GM19035 (cell line): ENCODE measurements at regions not wholly inside any gene's neighbourhood (a gene's known extent, or its start where the extent isn't known, plus 50 kb on each side); places are given as distances from the start of the nearest gene placed in this dataset.

Experiments used
- ATAC-seq: cut with Tn5 transposase; IDR thresholded peaks from one replicate; pipeline ENCODE4 v1.9.1; 2021; ENCODE audit not compliant: unreplicated experiment

GRCh38 chr14:54126947-54127346 is 170.3 kb upstream of the BMP4 start:
- no peak for ATAC-seq

GRCh38 chr14:54127526-54127925 is 170.9 kb upstream of the BMP4 start:
- ATAC-seq: no peak

DNA sequence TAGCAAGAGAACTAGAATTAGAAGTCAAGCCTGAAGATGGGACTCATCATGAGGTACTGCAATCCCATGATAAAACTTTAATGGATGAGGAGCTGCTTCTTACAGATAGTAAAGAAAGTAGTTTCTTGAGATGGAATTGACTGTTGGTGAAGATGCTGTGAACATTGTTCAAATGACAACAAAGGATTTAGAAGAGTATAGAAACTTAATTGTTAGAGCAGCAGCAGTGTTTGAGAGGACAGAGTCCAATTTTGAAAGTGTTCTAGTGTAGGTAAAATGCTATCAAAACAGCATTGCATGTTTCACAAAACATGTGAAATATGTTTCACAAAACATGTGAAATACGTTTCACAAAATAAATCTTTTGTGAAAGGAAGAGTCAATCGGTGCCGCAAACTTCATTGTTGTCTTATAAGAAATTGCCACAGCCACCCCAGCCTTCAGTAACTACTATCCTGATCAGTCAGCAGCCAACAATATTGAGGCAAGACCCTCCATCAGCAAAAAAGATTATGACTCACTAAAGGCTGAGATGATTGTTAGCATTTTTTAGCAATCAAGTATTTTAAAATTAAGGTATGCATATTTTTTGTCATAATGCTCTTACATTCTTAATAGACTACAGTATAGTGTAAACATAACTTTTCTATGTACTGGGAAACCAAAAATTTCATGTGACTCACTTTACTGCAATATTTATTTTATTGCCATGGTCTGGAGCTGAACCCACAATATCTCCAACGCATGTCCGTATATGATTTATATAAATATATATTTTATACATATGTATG is 173.4 kb upstream of the BMP4 start:
- no peak for ATAC-seq

- no peak for ATAC-seq
These were observed 175.9 kb upstream of the BMP4 start for GRCh38 chr14:54132496-54132895.

- no peak for ATAC-seq
These were observed 177.3 kb upstream of the BMP4 start for GRCh38 chr14:54133896-54134295.

- no peak for ATAC-seq
These were observed 179.2 kb upstream of the BMP4 start for GRCh38 chr14:54135804-54136280.

GRCh38 chr14:54136894-54137613 is 180.4 kb upstream of the BMP4 start:
- ATAC-seq: no peak

GRCh38 chr14:54137614-54137961 is 181.0 kb upstream of the BMP4 start:
- no peak for ATAC-seq

DNA sequence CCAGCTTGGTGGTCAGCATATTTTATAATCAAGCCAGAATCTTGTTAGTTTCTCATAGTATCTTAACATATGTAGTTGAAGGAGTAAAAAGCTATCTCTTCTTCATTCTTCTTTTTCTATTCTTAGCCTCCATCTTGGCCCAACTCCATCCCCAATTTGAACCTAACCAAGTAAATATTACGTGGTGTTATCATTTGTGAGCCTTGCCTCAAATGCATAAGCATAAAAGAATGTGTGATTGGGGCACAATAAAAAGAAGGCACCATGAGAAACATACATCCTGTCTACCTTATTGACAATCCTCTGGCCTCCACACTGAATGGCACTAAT is 181.4 kb upstream of the BMP4 start:
- ATAC-seq: no peak

GRCh38 chr14:54138354-54139038 is 181.9 kb upstream of the BMP4 start:
- ATAC-seq: no peak

- ATAC-seq: no peak
These were observed 183.9 kb upstream of the BMP4 start for GRCh38 chr14:54140551-54140950.

DNA sequence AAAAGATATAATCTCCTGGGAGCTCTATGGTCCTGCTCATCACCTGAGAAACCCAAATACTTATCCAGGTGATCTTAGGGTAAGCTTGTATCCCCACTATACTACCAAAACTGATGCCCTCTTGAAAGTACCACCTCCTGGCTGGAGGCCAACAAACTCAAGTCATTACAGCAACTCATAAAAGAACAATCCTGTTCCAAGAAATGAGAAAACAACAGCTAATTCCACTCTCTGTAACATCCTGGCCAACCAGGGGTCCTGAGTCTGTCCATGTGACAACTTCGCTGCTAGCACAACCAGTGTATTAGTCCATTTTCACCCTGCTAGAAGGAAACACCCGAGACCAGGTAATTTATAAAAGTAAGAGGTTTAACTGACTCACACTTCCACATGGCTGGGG is 190.0 kb upstream of the BMP4 start:
- no peak for ATAC-seq

DNA sequence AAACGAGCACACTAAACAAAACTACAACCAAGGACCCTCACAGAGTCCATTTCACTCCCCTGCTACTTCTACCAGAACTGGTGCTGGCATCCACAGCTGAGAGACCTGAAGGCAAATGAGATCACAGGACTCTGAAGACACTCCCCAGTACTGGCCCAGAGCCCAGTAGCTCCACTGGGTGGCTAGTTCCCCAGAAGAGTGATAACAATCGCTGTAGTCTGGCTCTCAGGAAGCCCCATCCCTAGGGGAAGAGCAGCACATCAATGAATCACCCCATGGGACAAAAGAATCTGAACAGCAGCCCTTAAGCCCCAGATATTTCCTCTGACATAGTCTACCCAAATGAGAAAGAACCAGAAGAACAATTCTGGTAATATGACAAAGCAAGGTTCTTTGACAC is 190.7 kb upstream of the BMP4 start:
- ATAC-seq: no peak

- no peak for ATAC-seq
These were observed 191.1 kb upstream of the BMP4 start for GRCh38 chr14:54147758-54148157.

DNA sequence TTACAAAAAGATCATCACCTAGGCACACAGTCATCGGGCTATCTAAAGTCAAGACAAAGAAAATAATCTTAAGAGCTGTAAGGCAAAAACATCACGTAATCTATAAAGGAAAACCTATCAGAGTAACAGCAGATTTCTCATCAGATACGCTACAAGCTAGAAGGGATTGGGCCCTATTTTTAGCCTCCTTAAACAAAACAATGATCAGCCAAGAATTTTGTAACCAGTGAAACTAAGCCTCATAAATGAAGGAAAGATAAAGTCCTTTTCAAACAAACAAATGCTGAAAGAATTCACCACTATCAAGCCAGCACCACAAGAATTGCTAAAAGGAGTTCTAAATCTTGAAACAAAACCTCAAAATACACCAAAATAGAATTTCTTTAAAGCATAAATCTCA is 191.6 kb upstream of the BMP4 start:
- ATAC-seq: no peak

GRCh38 chr14:54152351-54152750 is 195.7 kb upstream of the BMP4 start:
- no peak for ATAC-seq

DNA sequence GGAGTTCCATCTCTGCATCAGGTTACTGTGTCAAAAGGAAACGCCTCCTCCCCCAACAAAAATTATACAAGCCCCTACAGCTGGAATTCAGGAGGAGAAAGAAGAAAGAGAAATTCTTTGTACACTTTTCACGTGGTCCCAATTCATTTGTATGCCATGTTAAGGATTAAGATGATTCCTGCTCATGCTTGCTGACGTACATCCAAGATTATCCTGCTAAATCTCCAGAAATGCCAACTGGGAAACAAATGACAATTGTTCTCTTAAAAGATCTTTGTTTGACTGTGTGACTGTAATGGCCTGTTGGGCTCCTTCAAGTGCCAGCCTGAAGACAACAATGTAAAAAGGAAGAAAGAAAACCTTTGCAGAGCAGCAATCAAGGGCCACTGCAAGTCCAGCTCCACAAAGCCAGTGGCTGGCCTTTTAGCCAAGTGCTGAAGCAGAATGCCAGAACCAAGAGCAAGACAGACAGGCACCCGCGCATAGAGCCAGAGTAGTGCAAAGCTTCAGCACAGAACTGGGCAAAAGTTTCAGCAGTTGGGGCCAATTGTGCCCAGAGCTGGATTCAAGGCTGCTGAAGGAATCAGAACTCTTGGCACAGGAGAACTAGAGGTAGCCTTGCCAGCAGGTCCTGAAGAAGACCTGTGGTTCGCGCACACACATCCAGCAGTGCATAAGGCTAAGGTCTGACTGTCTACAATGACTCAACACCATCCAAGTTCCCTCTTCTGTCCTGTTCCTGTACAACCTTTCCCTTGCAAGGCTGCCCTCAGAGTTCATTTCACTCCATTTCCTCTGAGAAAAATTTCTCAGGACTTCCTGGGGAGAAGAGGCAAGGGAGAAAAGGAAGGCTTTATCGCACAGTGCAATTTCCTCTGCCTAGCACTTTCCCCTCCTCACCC is 209.7 kb upstream of the BMP4 start:
- no peak for ATAC-seq

- ATAC-seq: no peak
These were observed 211.9 kb upstream of the BMP4 start for GRCh38 chr14:54168489-54168888.

GRCh38 chr14:54169254-54169924 is 212.8 kb upstream of the BMP4 start:
- ATAC-seq: no peak

- no peak for ATAC-seq
These were observed 213.7 kb upstream of the BMP4 start for GRCh38 chr14:54170301-54170700.

DNA sequence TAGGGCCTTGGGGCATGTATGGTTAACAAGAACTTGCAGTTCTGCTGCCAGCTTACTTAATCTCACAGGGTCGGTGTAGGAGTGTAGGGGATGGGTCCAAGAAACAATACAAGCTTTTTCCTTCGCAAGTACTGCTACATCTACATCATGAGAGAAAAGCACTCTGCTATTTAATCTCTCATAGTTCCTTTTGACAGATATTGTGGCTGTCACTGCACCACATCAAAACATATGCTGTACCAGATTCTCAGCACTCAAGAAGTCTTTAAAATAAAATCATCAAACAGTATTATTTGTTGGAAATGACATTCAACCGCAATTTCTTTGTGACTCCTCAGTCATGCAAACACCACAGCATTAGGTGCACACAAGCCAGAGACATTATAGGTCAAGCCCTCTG is 215.5 kb upstream of the BMP4 start:
- ATAC-seq: no peak
